HUDEP-2 (cell line): ENCODE measurements at regions not wholly inside any gene's neighbourhood (a gene's known extent, or its start where the extent isn't known, plus 50 kb on each side); places are given as distances from the start of the nearest gene placed in this dataset.

Source experiments
- DNase-seq, 76 experiments: peaks; one replicate each; lab custom pipeline; 2025; ENCODE audit not compliant: unreplicated experiment in 76 of 76; lab: John Stamatoyannopoulos, UW

GRCh38 chr1:118370861-118371260 lies 185.8 kb upstream of the SPAG17 start:
- DNase-seq: no peak

- no peak for DNase-seq
These were observed 181.3 kb upstream of the SPAG17 start for GRCh38 chr1:118366286-118366685.

GRCh38 chr1:118364882-118365281 lies 179.9 kb upstream of the SPAG17 start:
- DNase-seq: no peak

- no peak for DNase-seq
These were observed 178.4 kb upstream of the SPAG17 start for GRCh38 chr1:118363396-118363795.

GRCh38 chr1:118360817-118361216 lies 175.8 kb upstream of the SPAG17 start:
- DNase-seq: no peak

GRCh38 chr1:118346936-118347335 lies 161.9 kb upstream of the SPAG17 start:
- no peak for DNase-seq

- DNase-seq: no peak
These were observed 156.2 kb upstream of the SPAG17 start for GRCh38 chr1:118340928-118341910.

GRCh38 chr1:118339400-118340124 lies 154.5 kb upstream of the SPAG17 start:
- DNase-seq: no peak

GRCh38 chr1:118338936-118339335 lies 153.9 kb upstream of the SPAG17 start:
- DNase-seq: no peak

GRCh38 chr1:118337346-118337745 lies 152.3 kb upstream of the SPAG17 start:
- no peak for DNase-seq

GRCh38 chr1:118335331-118335732 lies 150.3 kb upstream of the SPAG17 start:
- no peak for DNase-seq

- no peak for DNase-seq
These were observed 149.5 kb upstream of the SPAG17 start for GRCh38 chr1:118334506-118334905.

GRCh38 chr1:118333601-118334210 lies 148.7 kb upstream of the SPAG17 start:
- no peak for DNase-seq

GRCh38 chr1:118326960-118327629 lies 142.1 kb upstream of the SPAG17 start:
- no peak for DNase-seq

GRCh38 chr1:118325550-118326225 lies 140.7 kb upstream of the SPAG17 start:
- DNase-seq: no peak

GRCh38 chr1:118323246-118323645 lies 138.2 kb upstream of the SPAG17 start:
- DNase-seq: no peak

GRCh38 chr1:118322331-118322730 lies 137.3 kb upstream of the SPAG17 start:
- DNase-seq: no peak

GRCh38 chr1:118321840-118322239 lies 136.8 kb upstream of the SPAG17 start:
- DNase-seq: no peak

- no peak for DNase-seq
These were observed 133.0 kb upstream of the SPAG17 start for GRCh38 chr1:118317842-118318614.
